NCI-H345 treated with DMSO at 0.1 percent for 48 hours (cell line): ENCODE measurements at regions not wholly inside any gene's neighbourhood (a gene's known extent, or its start where the extent isn't known, plus 50 kb on each side); places are given as distances from the start of the nearest gene placed in this dataset.

Experiments
- DNase-seq: peaks from one replicate; lab custom pipeline; 2025; ENCODE audit not compliant: unreplicated experiment; lab: John Stamatoyannopoulos, UW

- no peak for DNase-seq
These were observed 452.6 kb downstream of the GALC start for GRCh38 chr14:87540339-87540738.

- DNase-seq: no peak
These were observed 463.9 kb downstream of the GALC start for GRCh38 chr14:87529081-87529480.

GRCh38 chr14:87526731-87527130 is 466.3 kb downstream of the GALC start:
- no peak for DNase-seq

- DNase-seq: no peak
These were observed 469.0 kb downstream of the GALC start for GRCh38 chr14:87524011-87524410.

GRCh38 chr14:87522575-87522974 is 470.4 kb downstream of the GALC start:
- no peak for DNase-seq

GRCh38 chr14:87508333-87508732 is 484.6 kb downstream of the GALC start:
- no peak for DNase-seq

GRCh38 chr14:87503711-87504110 is 489.3 kb downstream of the GALC start:
- no peak for DNase-seq

GRCh38 chr14:87497301-87497700 is 495.7 kb downstream of the GALC start:
- DNase-seq: no peak

- DNase-seq: no peak
These were observed 499.0 kb downstream of the GALC start for GRCh38 chr14:87494010-87494409.

GRCh38 chr14:87492561-87492960 is 500.4 kb downstream of the GALC start:
- DNase-seq: no peak

GRCh38 chr14:87491816-87492215 is 501.2 kb downstream of the GALC start:
- no peak for DNase-seq

- DNase-seq: no peak
These were observed 503.7 kb downstream of the GALC start for GRCh38 chr14:87489196-87489819.

- no peak for DNase-seq
These were observed 509.4 kb downstream of the GALC start for GRCh38 chr14:87483271-87484260.

- DNase-seq: no peak
These were observed 524.5 kb downstream of the GALC start for GRCh38 chr14:87468531-87468930.

- DNase-seq: no peak
These were observed 525.4 kb downstream of the GALC start for GRCh38 chr14:87467578-87467977.

GRCh38 chr14:87465770-87466169 is 527.2 kb downstream of the GALC start:
- no peak for DNase-seq

GRCh38 chr14:87461704-87462103 is 531.3 kb downstream of the GALC start:
- DNase-seq: no peak

GRCh38 chr14:87457720-87458119 is 535.3 kb downstream of the GALC start:
- no peak for DNase-seq

- no peak for DNase-seq
These were observed 542.8 kb downstream of the GALC start for GRCh38 chr14:87450193-87450592.

GRCh38 chr14:87449016-87449415 is 544.0 kb downstream of the GALC start:
- DNase-seq: no peak

- DNase-seq: no peak
These were observed 549.2 kb downstream of the GALC start for GRCh38 chr14:87443787-87444186.

- DNase-seq: no peak
These were observed 549.9 kb downstream of the GALC start for GRCh38 chr14:87443039-87443438.
